ENCODE measurements at regions not wholly inside any gene's neighbourhood (a gene's known extent, or its start where the extent isn't known, plus 50 kb on each side); places are given as distances from the start of the nearest gene placed in this dataset.

GRCh38 chr20:56691325-56691998 is 62.4 kb downstream of the TFAP2C start (continued):
- TF ChIP-seq RCOR1 (conservative IDR thresholded peaks at IDR 0.05; ENCODE audit: low read depth, low read length) (no peak), POU2F2 (IDR thresholded peaks at IDR 0.05; ENCODE audit: borderline replicate concordance, low read depth, low read length) (no peak), ZBED1 (IDR thresholded peaks at IDR 0.05; ENCODE audit: borderline replicate concordance) (no peak), IRF4 (IDR thresholded peaks at IDR 0.05; ENCODE audit: low read depth, low read length) (no peak), BMI1 (IDR thresholded peaks at IDR 0.05; ENCODE audit: borderline replicate concordance) (no peak), WRNIP1 (IDR thresholded peaks at IDR 0.05; ENCODE audit: borderline replicate concordance, low read depth, low read length) (no peak), TBL1XR1 (IDR thresholded peaks at IDR 0.05; ENCODE audit: low read depth, low read length) (no peak), HDGF (IDR thresholded peaks at IDR 0.05) (no peak), SMC3 (IDR thresholded peaks at IDR 0.05; ENCODE audit: borderline replicate concordance, low read length) (no peak), BCL11A (IDR thresholded peaks at IDR 0.05; ENCODE audit: low read depth, low read length) (no peak), HDAC2 (IDR thresholded peaks at IDR 0.05) (no peak), MEF2B (IDR thresholded peaks at IDR 0.05; ENCODE audit: partially characterized antibody, poor library complexity, severe bottlenecking) (no peak), IKZF1 (conservative IDR thresholded peaks at IDR 0.05) (no peak)

GRCh38 chr20:56693217-56693616 is 64.1 kb downstream of the TFAP2C start:
- no peak overlapping the region for H3K4me3 ChIP-seq
- no peaks in the 10 kb centered on the region for H3K27me3 ChIP-seq (replicated peaks in 1 of 2; ENCODE audit: control insufficient read depth in 2 of 2, insufficient read depth in 2 of 2, low read length in 1 of 2)
- H3K27ac ChIP-seq (ENCODE audit: control insufficient read depth, insufficient read depth): no peak overlapping the region
- 63% methylated on average over 5 of the region's 5 CpGs for WGBS (ENCODE audit: insufficient coverage, insufficient replicate concordance, low lambda C conversion rate, missing lambda C conversion rate)
- no TSS peak for BruUV-seq (replicated peaks)
- H2AFZ ChIP-seq (ENCODE audit: control insufficient read depth, low read depth, low read length): no peak overlapping the region
- no peaks in the 10 kb centered on the region for H3K79me2 ChIP-seq (ENCODE audit: control insufficient read depth, insufficient read depth, low read length)
- no peaks in the 10 kb centered on the region for H4K20me1 ChIP-seq (ENCODE audit: control insufficient read depth, insufficient read depth)
- H3K4me2 ChIP-seq (ENCODE audit: control insufficient read depth, insufficient read depth): no peak overlapping the region
- RAD21 ChIA-PET (ENCODE audit: unreplicated experiment): no interaction called here
- POLR2A ChIA-PET: no interaction called here
- no peak overlapping the region for H3K9ac ChIP-seq (ENCODE audit: control insufficient read depth, insufficient read depth, low read length)
- intact Hi-C loops (cut with micrococcal nuclease; ENCODE audit: unreplicated experiment): no loop called here
- in situ Hi-C loops (cut with MboI): no loop called here
- FAIRE-seq (no peak), DNase-seq (ENCODE audit: low read depth, low spot score) (no peak), ATAC-seq (no peak)
- H3K4me1 ChIP-seq (ENCODE audit: control insufficient read depth, insufficient read depth, low read length): no peaks in the 10 kb centered on the region
- SMC1A ChIA-PET (ENCODE audit: uncharacterized antibody, unreplicated experiment): no interaction called here
- H3K36me3 ChIP-seq (ENCODE audit: control insufficient read depth in 2 of 2, insufficient read depth in 2 of 2, low read length in 1 of 2): no peaks in the 10 kb centered on the region
- CTCF ChIA-PET: no interaction called here
- no peaks in the 10 kb centered on the region for H3K9me3 ChIP-seq (replicated peaks; ENCODE audit: control insufficient read depth, insufficient read depth, low read length)
- TF ChIP-seq RBBP5 (conservative IDR thresholded peaks at IDR 0.05) (no peak), ETV6 (conservative IDR thresholded peaks at IDR 0.05 in 1 of 2, IDR thresholded peaks at IDR 0.05 in 1 of 2; ENCODE audit: borderline replicate concordance in 1 of 2, low read depth in 1 of 2) (no peak), BRCA1 (IDR thresholded peaks at IDR 0.05; ENCODE audit: low read depth, low read length) (no peak), GATAD2B (conservative IDR thresholded peaks at IDR 0.05; ENCODE audit: low read depth) (no peak), TCF3 (IDR thresholded peaks at IDR 0.05; ENCODE audit: borderline replicate concordance, insufficient read depth, low read depth, low read length) (no peak), JUND (IDR thresholded peaks at IDR 0.05; ENCODE audit: low read depth, low read length) (no peak), RAD51 (IDR thresholded peaks at IDR 0.05) (no peak), IKZF1 (conservative IDR thresholded peaks at IDR 0.05) (no peak), TAF1 (IDR thresholded peaks at IDR 0.05; ENCODE audit: borderline replicate concordance, low read depth, low read length) (no peak), ZNF622 (IDR thresholded peaks at IDR 0.05) (no peak), EED (IDR thresholded peaks at IDR 0.05; ENCODE audit: low read depth) (no peak), CBX3 (IDR thresholded peaks at IDR 0.05; ENCODE audit: borderline replicate concordance, low read depth) (no peak), EZH2 (IDR thresholded peaks at IDR 0.05; ENCODE audit: borderline replicate concordance, control insufficient read depth, low read depth, low read length) (no peak), RFX5 (IDR thresholded peaks at IDR 0.05; ENCODE audit: low read depth, low read length) (no peak), POLR2AphosphoS5 (IDR thresholded peaks at IDR 0.05; ENCODE audit: low read length) (no peak), BACH1 (IDR thresholded peaks at IDR 0.05; ENCODE audit: borderline replicate concordance) (no peak)
- TF ChIP-seq, protein P1, sequence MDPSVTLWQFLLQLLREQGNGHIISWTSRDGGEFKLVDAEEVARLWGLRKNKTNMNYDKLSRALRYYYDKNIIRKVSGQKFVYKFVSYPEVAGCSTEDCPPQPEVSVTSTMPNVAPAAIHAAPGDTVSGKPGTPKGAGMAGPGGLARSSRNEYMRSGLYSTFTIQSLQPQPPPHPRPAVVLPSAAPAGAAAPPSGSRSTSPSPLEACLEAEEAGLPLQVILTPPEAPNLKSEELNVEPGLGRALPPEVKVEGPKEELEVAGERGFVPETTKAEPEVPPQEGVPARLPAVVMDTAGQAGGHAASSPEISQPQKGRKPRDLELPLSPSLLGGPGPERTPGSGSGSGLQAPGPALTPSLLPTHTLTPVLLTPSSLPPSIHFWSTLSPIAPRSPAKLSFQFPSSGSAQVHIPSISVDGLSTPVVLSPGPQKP (IDR thresholded peaks at IDR 0.05; ENCODE audit: low read depth, low read length): no peak
